ENCODE measurements at regions not wholly inside any gene's neighbourhood (a gene's known extent, or its start where the extent isn't known, plus 50 kb on each side); places are given as distances from the start of the nearest gene placed in this dataset.

DNA sequence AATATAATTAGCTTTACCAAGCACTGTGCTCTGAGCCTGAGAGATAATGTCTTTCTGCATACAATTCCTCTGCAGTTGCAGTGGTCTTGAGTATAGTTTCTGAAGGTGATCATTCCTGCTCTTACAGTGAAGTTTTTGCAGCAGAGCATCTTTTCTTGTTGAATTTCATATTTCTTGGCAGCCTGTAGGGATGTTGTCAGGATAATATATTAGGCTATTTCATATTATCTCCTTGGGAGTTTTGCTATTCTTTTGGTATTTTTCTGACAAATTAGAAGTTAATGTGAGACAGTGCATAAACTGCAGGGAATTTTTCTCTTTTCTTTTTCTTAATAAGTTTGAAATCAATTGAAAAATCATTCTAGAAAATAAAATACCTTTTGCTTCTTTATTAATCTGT is 1502.6 kb upstream of the FLRT2 start:
- Histone ChIP-seq H3K27me3 (ENCODE audit: control insufficient read depth, insufficient read depth, low read length) (no peaks in the 10 kb centered on the region), H3K4me1 (ENCODE audit: control insufficient read depth, insufficient read depth, low read length) (no peaks in the 10 kb centered on the region), H3K9me3 (ENCODE audit: control insufficient read depth, low read depth, low read length) (no peaks in the 10 kb centered on the region), H3K27ac (ENCODE audit: low read length) (no peak overlapping the region), H3K36me3 (ENCODE audit: control insufficient read depth, insufficient read depth, low read length) (no peaks in the 10 kb centered on the region), H3K4me3 (ENCODE audit: low read length) (no peak overlapping the region)
- DNase-seq, result no peak

- Histone ChIP-seq H3K9me3 (ENCODE audit: control insufficient read depth, low read depth, low read length) (no peaks in the 10 kb centered on the region), H3K4me1 (ENCODE audit: control insufficient read depth, insufficient read depth, low read length) (no peaks in the 10 kb centered on the region), H3K36me3 (ENCODE audit: control insufficient read depth, insufficient read depth, low read length) (no peaks in the 10 kb centered on the region), H3K4me3 (ENCODE audit: low read length) (no peak overlapping the region), H3K27me3 (ENCODE audit: control insufficient read depth, insufficient read depth, low read length) (no peaks in the 10 kb centered on the region), H3K27ac (ENCODE audit: low read length) (no peak overlapping the region)
- no peak for DNase-seq
- WGBS (ENCODE audit: insufficient coverage, low lambda C conversion rate), result no CpG with 5 or more reads among the region's 5 CpGs
Measured at GRCh38 chr14:84028080-84028604, 1501.8 kb upstream of the FLRT2 start.

- no peak for DNase-seq
- no peaks in the 10 kb centered on the region for H3K4me1 ChIP-seq (ENCODE audit: control insufficient read depth, insufficient read depth, low read length)
- H3K27me3 ChIP-seq (ENCODE audit: control insufficient read depth, insufficient read depth, low read length), result no peaks in the 10 kb centered on the region
- no peak overlapping the region for H3K27ac ChIP-seq (ENCODE audit: low read length)
- H3K36me3 ChIP-seq (ENCODE audit: control insufficient read depth, insufficient read depth, low read length), result no peaks in the 10 kb centered on the region
- no peak overlapping the region for H3K4me3 ChIP-seq (ENCODE audit: low read length)
- H3K9me3 ChIP-seq (ENCODE audit: control insufficient read depth, low read depth, low read length), result no peaks in the 10 kb centered on the region
Measured at GRCh38 chr14:84029246-84029645, 1500.7 kb upstream of the FLRT2 start.

GRCh38 chr14:84029720-84030119 is 1500.2 kb upstream of the FLRT2 start:
- Histone ChIP-seq H3K36me3 (ENCODE audit: control insufficient read depth, insufficient read depth, low read length) (no peaks in the 10 kb centered on the region), H3K4me1 (ENCODE audit: control insufficient read depth, insufficient read depth, low read length) (no peaks in the 10 kb centered on the region), H3K27ac (ENCODE audit: low read length) (no peak overlapping the region), H3K9me3 (ENCODE audit: control insufficient read depth, low read depth, low read length) (no peaks in the 10 kb centered on the region), H3K4me3 (ENCODE audit: low read length) (no peak overlapping the region), H3K27me3 (ENCODE audit: control insufficient read depth, insufficient read depth, low read length) (no peaks in the 10 kb centered on the region)
- DNase-seq, result no peak
- 90% methylated on average over 3 of the region's 7 CpGs for WGBS (ENCODE audit: insufficient coverage, low lambda C conversion rate)

- no peaks in the 10 kb centered on the region for H3K4me1 ChIP-seq (ENCODE audit: control insufficient read depth, insufficient read depth, low read length)
- no peak for DNase-seq
- 80% methylated on average over 1 of the region's 1 CpG for WGBS (ENCODE audit: insufficient coverage, low lambda C conversion rate)
- no peak overlapping the region for H3K27ac ChIP-seq (ENCODE audit: low read length)
- no peaks in the 10 kb centered on the region for H3K27me3 ChIP-seq (ENCODE audit: control insufficient read depth, insufficient read depth, low read length)
- H3K36me3 ChIP-seq (ENCODE audit: control insufficient read depth, insufficient read depth, low read length), result no peaks in the 10 kb centered on the region
- H3K4me3 ChIP-seq (ENCODE audit: low read length), result no peak overlapping the region
- no peaks in the 10 kb centered on the region for H3K9me3 ChIP-seq (ENCODE audit: control insufficient read depth, low read depth, low read length)
Measured at GRCh38 chr14:84036840-84037239, 1493.1 kb upstream of the FLRT2 start.

GRCh38 chr14:84037593-84037992 is 1492.4 kb upstream of the FLRT2 start:
- Histone ChIP-seq H3K4me1 (ENCODE audit: control insufficient read depth, insufficient read depth, low read length) (no peaks in the 10 kb centered on the region), H3K27me3 (ENCODE audit: control insufficient read depth, insufficient read depth, low read length) (no peaks in the 10 kb centered on the region), H3K36me3 (ENCODE audit: control insufficient read depth, insufficient read depth, low read length) (no peaks in the 10 kb centered on the region), H3K27ac (ENCODE audit: low read length) (no peak overlapping the region), H3K9me3 (ENCODE audit: control insufficient read depth, low read depth, low read length) (no peaks in the 10 kb centered on the region), H3K4me3 (ENCODE audit: low read length) (no peak overlapping the region)
- no peak for DNase-seq
- WGBS (ENCODE audit: insufficient coverage, low lambda C conversion rate), result 100% methylated on average over 3 of the region's 4 CpGs

- DNase-seq, result no peak
- 83% methylated on average over 1 of the region's 3 CpGs for WGBS (ENCODE audit: insufficient coverage, low lambda C conversion rate)
- H3K9me3 ChIP-seq (ENCODE audit: control insufficient read depth, low read depth, low read length), result no peaks in the 10 kb centered on the region
- H3K27me3 ChIP-seq (ENCODE audit: control insufficient read depth, insufficient read depth, low read length), result no peaks in the 10 kb centered on the region
- no peaks in the 10 kb centered on the region for H3K36me3 ChIP-seq (ENCODE audit: control insufficient read depth, insufficient read depth, low read length)
- H3K27ac ChIP-seq (ENCODE audit: low read length), result no peak overlapping the region
- no peak overlapping the region for H3K4me3 ChIP-seq (ENCODE audit: low read length)
- no peaks in the 10 kb centered on the region for H3K4me1 ChIP-seq (ENCODE audit: control insufficient read depth, insufficient read depth, low read length)
Measured at GRCh38 chr14:84040101-84040500, 1489.8 kb upstream of the FLRT2 start.

DNA sequence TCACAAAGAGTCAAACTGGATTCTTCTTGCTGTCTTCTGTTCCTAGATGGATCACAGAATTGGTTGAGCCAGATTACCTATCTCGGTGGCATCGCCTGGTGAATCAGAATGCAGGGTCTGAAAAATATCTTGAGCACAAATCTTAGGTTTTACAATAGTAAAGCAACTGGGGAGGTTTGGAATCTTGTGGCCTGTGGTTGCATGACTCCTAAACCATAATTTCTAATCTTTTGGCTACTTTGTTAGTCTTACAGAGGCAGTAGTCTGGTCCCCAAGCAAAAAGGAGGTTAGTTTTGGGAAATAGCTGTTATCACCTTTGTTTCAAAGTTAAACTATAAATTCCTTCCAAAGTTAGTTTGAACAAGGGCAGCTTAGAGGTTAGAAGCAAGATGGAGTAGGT is 1488.5 kb upstream of the FLRT2 start:
- no peaks in the 10 kb centered on the region for H3K9me3 ChIP-seq (ENCODE audit: control insufficient read depth, low read depth, low read length)
- H3K27ac ChIP-seq (ENCODE audit: low read length), result no peak overlapping the region
- no peaks in the 10 kb centered on the region for H3K4me1 ChIP-seq (ENCODE audit: control insufficient read depth, insufficient read depth, low read length)
- no peak overlapping the region for H3K4me3 ChIP-seq (ENCODE audit: low read length)
- no peak for DNase-seq
- no peaks in the 10 kb centered on the region for H3K27me3 ChIP-seq (ENCODE audit: control insufficient read depth, insufficient read depth, low read length)
- no CpG with 5 or more reads among the region's 2 CpGs for WGBS (ENCODE audit: insufficient coverage, low lambda C conversion rate)
- H3K36me3 ChIP-seq (ENCODE audit: control insufficient read depth, insufficient read depth, low read length), result no peaks in the 10 kb centered on the region

GRCh38 chr14:84042992-84043391 is 1487.0 kb upstream of the FLRT2 start:
- Histone ChIP-seq H3K4me1 (ENCODE audit: control insufficient read depth, insufficient read depth, low read length) (no peaks in the 10 kb centered on the region), H3K27ac (ENCODE audit: low read length) (no peak overlapping the region), H3K9me3 (ENCODE audit: control insufficient read depth, low read depth, low read length) (no peaks in the 10 kb centered on the region), H3K27me3 (ENCODE audit: control insufficient read depth, insufficient read depth, low read length) (no peaks in the 10 kb centered on the region), H3K4me3 (ENCODE audit: low read length) (no peak overlapping the region), H3K36me3 (ENCODE audit: control insufficient read depth, insufficient read depth, low read length) (no peaks in the 10 kb centered on the region)
- no peak for DNase-seq
- WGBS (ENCODE audit: insufficient coverage, low lambda C conversion rate), result 60% methylated on average over 1 of the region's 1 CpG

GRCh38 chr14:84064316-84065125 is 1465.4 kb upstream of the FLRT2 start:
- no peak for DNase-seq
- no peaks in the 10 kb centered on the region for H3K9me3 ChIP-seq (ENCODE audit: control insufficient read depth, low read depth, low read length)
- 50% methylated on average over 2 of the region's 3 CpGs for WGBS (ENCODE audit: insufficient coverage, low lambda C conversion rate)
- no peaks in the 10 kb centered on the region for H3K36me3 ChIP-seq (ENCODE audit: control insufficient read depth, insufficient read depth, low read length)
- H3K27ac ChIP-seq (ENCODE audit: low read length), result no peak overlapping the region
- H3K4me1 ChIP-seq (ENCODE audit: control insufficient read depth, insufficient read depth, low read length), result no peaks in the 10 kb centered on the region
- H3K27me3 ChIP-seq (ENCODE audit: control insufficient read depth, insufficient read depth, low read length), result no peaks in the 10 kb centered on the region
- H3K4me3 ChIP-seq (ENCODE audit: low read length), result no peak overlapping the region

DNA sequence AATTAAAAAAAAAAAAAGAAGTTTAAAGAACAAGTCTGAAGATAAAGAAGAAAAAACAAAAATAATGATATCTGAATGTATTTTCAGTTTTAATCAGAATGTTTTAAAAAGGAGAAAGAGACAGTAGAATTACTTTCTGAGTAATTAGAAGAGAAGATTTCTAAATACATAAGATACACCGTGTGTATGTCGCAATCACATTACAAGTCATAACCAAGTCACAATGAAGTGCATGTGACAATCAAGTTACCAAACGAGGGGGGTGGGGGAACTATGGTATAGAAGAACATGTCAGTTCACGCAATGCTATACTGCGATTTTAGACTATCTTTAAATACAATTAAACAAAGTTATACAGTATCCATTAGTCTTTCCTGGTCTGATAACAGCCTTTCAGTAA is 1464.1 kb upstream of the FLRT2 start:
- Histone ChIP-seq H3K27ac (ENCODE audit: low read length) (no peak overlapping the region), H3K36me3 (ENCODE audit: control insufficient read depth, insufficient read depth, low read length) (no peaks in the 10 kb centered on the region), H3K27me3 (ENCODE audit: control insufficient read depth, insufficient read depth, low read length) (no peaks in the 10 kb centered on the region), H3K9me3 (ENCODE audit: control insufficient read depth, low read depth, low read length) (no peaks in the 10 kb centered on the region), H3K4me3 (ENCODE audit: low read length) (no peak overlapping the region), H3K4me1 (ENCODE audit: control insufficient read depth, insufficient read depth, low read length) (no peaks in the 10 kb centered on the region)
- WGBS (ENCODE audit: insufficient coverage, low lambda C conversion rate), result 50% methylated on average over 1 of the region's 5 CpGs
- DNase-seq, result no peak
